ENCODE measurements at regions not wholly inside any gene's neighbourhood (a gene's known extent, or its start where the extent isn't known, plus 50 kb on each side); places are given as distances from the start of the nearest gene placed in this dataset.

DNA sequence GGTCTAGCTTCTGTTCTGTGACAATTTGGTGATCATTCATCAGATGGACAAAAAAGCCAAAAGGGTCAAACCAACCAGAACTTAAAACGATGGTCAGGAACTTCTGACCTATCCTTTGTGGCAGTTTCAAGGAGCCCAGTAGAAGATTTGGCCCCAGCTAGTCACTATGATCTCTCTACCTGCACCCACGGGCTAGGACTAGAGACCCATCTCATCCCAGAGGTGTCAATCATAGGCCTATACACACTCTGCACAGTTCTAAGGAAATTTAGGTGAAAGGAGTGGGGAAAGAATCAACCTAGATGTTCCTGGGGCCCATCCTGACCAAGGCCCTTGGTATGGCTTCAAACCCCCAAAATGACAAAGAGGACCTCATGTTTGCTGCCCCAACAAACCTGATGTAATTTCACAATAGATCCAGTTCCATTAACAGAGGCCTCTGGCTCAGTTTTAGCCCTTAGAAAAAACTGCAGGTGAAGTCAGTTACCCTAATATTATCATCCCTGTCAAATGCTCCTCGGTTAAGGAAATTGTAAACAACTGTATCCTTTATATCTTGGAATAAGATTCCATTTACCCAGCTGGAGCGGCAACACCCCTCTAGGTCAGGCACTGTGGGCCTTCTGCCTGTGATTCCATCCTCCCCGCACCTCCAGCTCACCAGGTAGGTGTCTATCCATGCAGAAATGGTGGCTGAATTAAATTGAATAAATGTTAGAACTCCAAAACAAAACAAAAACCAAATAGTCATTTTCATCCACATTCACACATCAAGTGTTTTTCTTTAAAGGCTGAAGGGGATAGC, 138.7 kb downstream of the ENC1 start:
- TF ChIP-seq, protein P1, sequence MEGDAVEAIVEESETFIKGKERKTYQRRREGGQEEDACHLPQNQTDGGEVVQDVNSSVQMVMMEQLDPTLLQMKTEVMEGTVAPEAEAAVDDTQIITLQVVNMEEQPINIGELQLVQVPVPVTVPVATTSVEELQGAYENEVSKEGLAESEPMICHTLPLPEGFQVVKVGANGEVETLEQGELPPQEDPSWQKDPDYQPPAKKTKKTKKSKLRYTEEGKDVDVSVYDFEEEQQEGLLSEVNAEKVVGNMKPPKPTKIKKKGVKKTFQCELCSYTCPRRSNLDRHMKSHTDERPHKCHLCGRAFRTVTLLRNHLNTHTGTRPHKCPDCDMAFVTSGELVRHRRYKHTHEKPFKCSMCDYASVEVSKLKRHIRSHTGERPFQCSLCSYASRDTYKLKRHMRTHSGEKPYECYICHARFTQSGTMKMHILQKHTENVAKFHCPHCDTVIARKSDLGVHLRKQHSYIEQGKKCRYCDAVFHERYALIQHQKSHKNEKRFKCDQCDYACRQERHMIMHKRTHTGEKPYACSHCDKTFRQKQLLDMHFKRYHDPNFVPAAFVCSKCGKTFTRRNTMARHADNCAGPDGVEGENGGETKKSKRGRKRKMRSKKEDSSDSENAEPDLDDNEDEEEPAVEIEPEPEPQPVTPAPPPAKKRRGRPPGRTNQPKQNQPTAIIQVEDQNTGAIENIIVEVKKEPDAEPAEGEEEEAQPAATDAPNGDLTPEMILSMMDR (conservative IDR thresholded peaks at IDR 0.05; ENCODE audit: low read depth, low read length), result no peak
- no peak for TF ChIP-seq EZH2 (IDR thresholded peaks at IDR 0.05; ENCODE audit: borderline replicate concordance, low read depth, low read length, poor library complexity, severe bottlenecking)
